ENCODE measurements at regions not wholly inside any gene's neighbourhood (a gene's known extent, or its start where the extent isn't known, plus 50 kb on each side); places are given as distances from the start of the nearest gene placed in this dataset.

DNA sequence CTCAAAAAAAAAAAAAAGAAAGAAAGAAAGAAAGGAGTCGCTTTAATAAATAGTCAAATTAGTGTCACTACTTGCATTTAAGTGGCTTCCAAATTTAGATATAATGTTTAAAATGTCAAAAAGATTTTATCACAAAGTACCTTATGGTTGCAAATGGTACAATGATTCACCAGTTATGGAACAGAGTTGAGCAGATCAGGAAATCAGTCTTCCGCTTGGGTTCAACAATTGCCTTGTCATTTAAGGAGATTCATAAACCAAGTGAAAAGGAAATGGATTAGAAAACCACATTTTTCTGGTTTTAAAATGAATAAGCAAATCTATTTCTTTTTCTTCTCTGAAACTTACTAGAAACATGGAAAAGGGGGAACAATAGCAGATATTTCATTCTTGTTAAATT, 94.8 kb upstream of the PTPRT start:
- no peak overlapping the region for H2AFZ ChIP-seq (ENCODE audit: low read depth, low read length)
- CTCF ChIA-PET (ENCODE audit: low intra/inter-chr PET ratio), result no interaction called here
- no peak overlapping the region for H3K4me3 ChIP-seq
- no peaks in the 10 kb centered on the region for H4K20me1 ChIP-seq (replicated peaks; ENCODE audit: control insufficient read depth, insufficient read depth, low read length)
- DNase-seq (ENCODE audit: extremely low read depth in 1 of 4, low spot score in 3 of 4) (no peak), FAIRE-seq (no peak), ATAC-seq (no peak)
- POLR2A ChIA-PET, result no interaction called here
- no peak overlapping the region for H3K4me2 ChIP-seq (ENCODE audit: insufficient read depth, low read length)
- H3K36me3 ChIP-seq (ENCODE audit: control insufficient read depth, insufficient read depth, low read length), result no peaks in the 10 kb centered on the region
- BruUV-seq (replicated peaks), result no TSS peak
- intact Hi-C loops (cut with micrococcal nuclease) (no loop called here), in situ Hi-C loops (cut with MboI) (no loop called here)
- H3K79me2 ChIP-seq (ENCODE audit: control insufficient read depth, insufficient read depth, low read length), result no peaks in the 10 kb centered on the region
- H3K9ac ChIP-seq (ENCODE audit: insufficient read depth in 1 of 2, low read depth in 2 of 2, low read length in 2 of 2), result no peak overlapping the region
- H3K9me3 ChIP-seq (replicated peaks; ENCODE audit: control insufficient read depth, insufficient read depth, low read depth, low read length), result no peaks in the 10 kb centered on the region
- no peak overlapping the region for H3K27ac ChIP-seq (ENCODE audit: extremely low read depth, low read depth, low read length)
- 12% methylated on average over 2 of the region's 2 CpGs for WGBS (ENCODE audit: insufficient coverage, low coverage, missing lambda C conversion rate)
- H3K27me3 ChIP-seq (ENCODE audit: control insufficient read depth in 2 of 2, insufficient read depth in 2 of 2, low read length in 2 of 2), result peaks cover 0 to 5% of the 10 kb centered on the region in 2 experiments; a peak in 1 of 5 replicates
- H3K9me1 ChIP-seq (ENCODE audit: control insufficient read depth, insufficient read depth, low read length), result no peaks in the 10 kb centered on the region
- H3K4me1 ChIP-seq (replicated peaks in 1 of 2; ENCODE audit: control insufficient read depth in 2 of 2, insufficient read depth in 2 of 2, low read length in 2 of 2), result no peaks in the 10 kb centered on the region
- TF ChIP-seq ZNF436 (CRISPR knock-in tag; IDR thresholded peaks at IDR 0.05) (no peak), BRF1 (IDR thresholded peaks at IDR 0.05; ENCODE audit: borderline replicate concordance, extremely low read depth, insufficient read length) (no peak), ARNT (IDR thresholded peaks at IDR 0.05) (no peak), ZNF3 (CRISPR knock-in tag; IDR thresholded peaks at IDR 0.05) (no peak), FOXA1 (IDR thresholded peaks at IDR 0.05; ENCODE audit: borderline replicate concordance) (no peak), RFX1 (IDR thresholded peaks at IDR 0.05) (no peak), ZNF551 (CRISPR knock-in tag; IDR thresholded peaks at IDR 0.05) (no peak), ZNF232 (CRISPR knock-in tag; IDR thresholded peaks at IDR 0.05) (no peak), ZNF146 (CRISPR knock-in tag; IDR thresholded peaks at IDR 0.05; ENCODE audit: unreplicated experiment) (no peak), SLC30A9 (CRISPR knock-in tag; IDR thresholded peaks at IDR 0.05) (no peak), ASH1L (IDR thresholded peaks at IDR 0.05; ENCODE audit: borderline replicate concordance, low read depth, partially characterized antibody) (no peak), SMARCE1 (IDR thresholded peaks at IDR 0.05) (no peak), SMARCC2 (IDR thresholded peaks at IDR 0.05; ENCODE audit: low read depth) (no peak), PKNOX1 (IDR thresholded peaks at IDR 0.05) (no peak), KDM5B (IDR thresholded peaks at IDR 0.05; ENCODE audit: insufficient replicate concordance, low read depth, low read length) (no peak), SRSF9 (IDR thresholded peaks at IDR 0.05; ENCODE audit: borderline replicate concordance, low read depth, low read length) (no peak), ZNF24 (IDR thresholded peaks at IDR 0.05) (no peak)
- TF ChIP-seq, protein P1, sequence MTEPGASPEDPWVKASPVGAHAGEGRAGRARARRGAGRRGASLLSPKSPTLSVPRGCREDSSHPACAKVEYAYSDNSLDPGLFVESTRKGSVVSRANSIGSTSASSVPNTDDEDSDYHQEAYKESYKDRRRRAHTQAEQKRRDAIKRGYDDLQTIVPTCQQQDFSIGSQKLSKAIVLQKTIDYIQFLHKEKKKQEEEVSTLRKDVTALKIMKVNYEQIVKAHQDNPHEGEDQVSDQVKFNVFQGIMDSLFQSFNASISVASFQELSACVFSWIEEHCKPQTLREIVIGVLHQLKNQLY (CRISPR knock-in tag; conservative IDR thresholded peaks at IDR 0.05), result no peak
- TF ChIP-seq, protein P2, sequence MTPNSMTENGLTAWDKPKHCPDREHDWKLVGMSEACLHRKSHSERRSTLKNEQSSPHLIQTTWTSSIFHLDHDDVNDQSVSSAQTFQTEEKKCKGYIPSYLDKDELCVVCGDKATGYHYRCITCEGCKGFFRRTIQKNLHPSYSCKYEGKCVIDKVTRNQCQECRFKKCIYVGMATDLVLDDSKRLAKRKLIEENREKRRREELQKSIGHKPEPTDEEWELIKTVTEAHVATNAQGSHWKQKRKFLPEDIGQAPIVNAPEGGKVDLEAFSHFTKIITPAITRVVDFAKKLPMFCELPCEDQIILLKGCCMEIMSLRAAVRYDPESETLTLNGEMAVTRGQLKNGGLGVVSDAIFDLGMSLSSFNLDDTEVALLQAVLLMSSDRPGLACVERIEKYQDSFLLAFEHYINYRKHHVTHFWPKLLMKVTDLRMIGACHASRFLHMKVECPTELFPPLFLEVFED (CRISPR knock-in tag; conservative IDR thresholded peaks at IDR 0.05), result no peak
